ENCODE measurements at regions not wholly inside any gene's neighbourhood (a gene's known extent, or its start where the extent isn't known, plus 50 kb on each side); places are given as distances from the start of the nearest gene placed in this dataset.

- no peaks in the 10 kb centered on the region for H3K9me3 ChIP-seq
- DNase-seq (ENCODE audit: low spot score in 2 of 2): no peak
- H3K27me3 ChIP-seq (ENCODE audit: low read depth): peaks cover 8% of the 10 kb centered on the region
- no peaks in the 10 kb centered on the region for H3K4me1 ChIP-seq
- H3K36me3 ChIP-seq (replicated peaks): no peaks in the 10 kb centered on the region
- H3K4me3 ChIP-seq: no peak overlapping the region
- in situ Hi-C loops (cut with MboI; ENCODE audit: low sequenced_read_pairs): no loop called here
Observed at GRCh38 chr6:147895272-147895671, 386.8 kb downstream of the SAMD5 start.

- in situ Hi-C loops (cut with MboI; ENCODE audit: low sequenced_read_pairs): no loop called here
- no peaks in the 10 kb centered on the region for H3K4me1 ChIP-seq
- no peaks in the 10 kb centered on the region for H3K9me3 ChIP-seq
- H3K4me3 ChIP-seq: no peak overlapping the region
- H3K36me3 ChIP-seq (replicated peaks): no peaks in the 10 kb centered on the region
- H3K27me3 ChIP-seq (ENCODE audit: low read depth): no peaks in the 10 kb centered on the region
- DNase-seq (ENCODE audit: low spot score in 2 of 2): no peak
Observed at GRCh38 chr6:147900247-147900830, 391.8 kb downstream of the SAMD5 start.

GRCh38 chr6:147903321-147903720, 394.8 kb downstream of the SAMD5 start:
- no peaks in the 10 kb centered on the region for H3K9me3 ChIP-seq
- no peaks in the 10 kb centered on the region for H3K4me1 ChIP-seq
- H3K4me3 ChIP-seq: no peak overlapping the region
- no peaks in the 10 kb centered on the region for H3K27me3 ChIP-seq (ENCODE audit: low read depth)
- in situ Hi-C loops (cut with MboI; ENCODE audit: low sequenced_read_pairs): no loop called here
- no peaks in the 10 kb centered on the region for H3K36me3 ChIP-seq (replicated peaks)
- no peak for DNase-seq (ENCODE audit: low spot score in 2 of 2)

DNA sequence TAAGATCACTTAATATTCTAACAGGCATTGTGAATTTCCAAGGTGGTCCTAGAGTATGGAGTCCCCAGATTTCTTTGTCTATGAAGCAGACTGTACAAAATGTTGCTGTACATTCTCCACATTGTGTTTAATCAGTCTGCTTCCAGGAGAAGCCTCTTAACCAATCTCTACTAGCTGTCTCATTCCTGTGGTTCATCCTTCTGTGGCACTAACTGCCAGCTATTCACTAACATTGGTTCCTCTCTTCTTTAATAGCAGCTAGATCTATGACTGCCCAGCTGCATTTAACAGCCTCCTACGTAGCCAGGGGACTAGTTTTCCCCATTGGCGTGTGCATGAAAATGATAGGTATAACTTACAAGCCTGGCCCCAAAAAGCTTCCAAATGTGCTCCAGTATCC, 395.4 kb downstream of the SAMD5 start:
- no peaks in the 10 kb centered on the region for H3K27me3 ChIP-seq (ENCODE audit: low read depth)
- no peak for DNase-seq (ENCODE audit: low spot score in 2 of 2)
- in situ Hi-C loops (cut with MboI; ENCODE audit: low sequenced_read_pairs): no loop called here

GRCh38 chr6:147904416-147904815, 395.9 kb downstream of the SAMD5 start:
- Histone ChIP-seq H3K4me1 (no peaks in the 10 kb centered on the region), H3K4me3 (no peak overlapping the region), H3K36me3 (replicated peaks) (no peaks in the 10 kb centered on the region), H3K9me3 (no peaks in the 10 kb centered on the region), H3K27me3 (ENCODE audit: low read depth) (no peaks in the 10 kb centered on the region)
- in situ Hi-C loops (cut with MboI; ENCODE audit: low sequenced_read_pairs): no loop called here
- DNase-seq (ENCODE audit: low spot score in 2 of 2): no peak

More for the DNA sequence above, 395.4 kb downstream of the SAMD5 start:
- H3K9me3 ChIP-seq: no peaks in the 10 kb centered on the region
- no peaks in the 10 kb centered on the region for H3K4me1 ChIP-seq
- no peaks in the 10 kb centered on the region for H3K36me3 ChIP-seq (replicated peaks)
- H3K4me3 ChIP-seq: no peak overlapping the region

- no peaks in the 10 kb centered on the region for H3K36me3 ChIP-seq (replicated peaks)
- no peaks in the 10 kb centered on the region for H3K4me1 ChIP-seq
- in situ Hi-C loops (cut with MboI; ENCODE audit: low sequenced_read_pairs): no loop called here
- no peak for DNase-seq (ENCODE audit: low spot score in 2 of 2)
- no peaks in the 10 kb centered on the region for H3K27me3 ChIP-seq (ENCODE audit: low read depth)
- no peaks in the 10 kb centered on the region for H3K9me3 ChIP-seq
- H3K4me3 ChIP-seq: no peak overlapping the region
Observed at GRCh38 chr6:147905711-147906110, 397.2 kb downstream of the SAMD5 start.

GRCh38 chr6:147906361-147906760, 397.9 kb downstream of the SAMD5 start:
- DNase-seq (ENCODE audit: low spot score in 2 of 2): no peak
- Histone ChIP-seq H3K9me3 (no peaks in the 10 kb centered on the region), H3K4me1 (no peaks in the 10 kb centered on the region), H3K36me3 (replicated peaks) (no peaks in the 10 kb centered on the region), H3K4me3 (no peak overlapping the region), H3K27me3 (ENCODE audit: low read depth) (no peaks in the 10 kb centered on the region)
- in situ Hi-C loops (cut with MboI; ENCODE audit: low sequenced_read_pairs): no loop called here

DNA sequence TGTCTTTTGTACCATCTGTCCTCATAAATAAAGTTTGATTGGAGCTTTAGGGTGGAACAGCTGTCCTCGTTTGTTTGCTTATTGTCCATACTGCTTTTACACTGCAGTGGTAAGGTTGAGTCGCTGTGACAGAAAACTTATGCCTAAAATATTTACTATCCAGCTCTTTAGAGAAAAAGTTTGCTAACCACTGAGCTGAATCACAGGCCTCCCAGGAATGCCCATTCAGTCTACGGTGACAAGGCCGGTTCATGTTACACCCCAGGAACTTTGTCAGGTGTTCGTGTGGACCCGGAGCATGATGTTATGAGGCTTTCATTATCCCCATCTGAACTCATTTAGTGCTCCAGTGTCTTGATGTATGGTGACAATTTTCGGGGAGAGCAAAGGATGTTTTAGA, 401.1 kb downstream of the SAMD5 start:
- in situ Hi-C loops (cut with MboI; ENCODE audit: low sequenced_read_pairs): no loop called here
- no peak for DNase-seq (ENCODE audit: low spot score in 2 of 2)
- Histone ChIP-seq H3K4me3 (no peak overlapping the region), H3K36me3 (replicated peaks) (no peaks in the 10 kb centered on the region), H3K9me3 (no peaks in the 10 kb centered on the region), H3K27me3 (ENCODE audit: low read depth) (no peaks in the 10 kb centered on the region), H3K4me1 (no peaks in the 10 kb centered on the region)

GRCh38 chr6:147910281-147910680, 401.8 kb downstream of the SAMD5 start:
- Histone ChIP-seq H3K4me3 (no peak overlapping the region), H3K9me3 (no peaks in the 10 kb centered on the region), H3K4me1 (no peaks in the 10 kb centered on the region), H3K36me3 (replicated peaks) (no peaks in the 10 kb centered on the region), H3K27me3 (ENCODE audit: low read depth) (no peaks in the 10 kb centered on the region; the same call in 1 of the 2 replicates)
- in situ Hi-C loops (cut with MboI; ENCODE audit: low sequenced_read_pairs): no loop called here
- no peak for DNase-seq (ENCODE audit: low spot score in 2 of 2)

DNA sequence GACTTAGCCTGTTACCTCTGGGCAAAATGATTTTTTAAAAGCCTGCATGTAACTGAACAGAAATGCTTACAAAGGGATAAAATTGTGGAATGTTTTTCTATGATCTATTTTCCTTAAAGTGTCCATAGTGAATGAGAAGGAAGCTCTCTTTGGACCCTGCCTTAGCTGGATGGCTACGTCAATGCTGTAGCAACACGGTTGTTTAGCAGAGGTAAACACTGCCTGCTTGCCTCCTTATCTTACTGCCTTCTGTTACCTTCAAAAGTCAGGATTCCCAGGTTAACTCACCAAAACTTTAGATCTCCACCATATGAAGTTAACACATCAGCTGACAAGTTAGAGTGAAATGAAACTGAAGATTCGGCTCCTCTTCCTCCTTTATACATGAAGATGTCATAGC, 402.6 kb downstream of the SAMD5 start:
- H3K4me1 ChIP-seq: no peaks in the 10 kb centered on the region
- DNase-seq (ENCODE audit: low spot score in 2 of 2): no peak
- H3K4me3 ChIP-seq: no peak overlapping the region
- H3K9me3 ChIP-seq: no peaks in the 10 kb centered on the region
- H3K27me3 ChIP-seq (ENCODE audit: low read depth): no peaks in the 10 kb centered on the region; the same call in 1 of the 2 replicates
- in situ Hi-C loops (cut with MboI; ENCODE audit: low sequenced_read_pairs): no loop called here
- H3K36me3 ChIP-seq (replicated peaks): no peaks in the 10 kb centered on the region

GRCh38 chr6:147911686-147912085, 403.2 kb downstream of the SAMD5 start:
- Histone ChIP-seq H3K27me3 (ENCODE audit: low read depth) (no peaks in the 10 kb centered on the region; the same call in 1 of the 2 replicates), H3K4me1 (no peaks in the 10 kb centered on the region), H3K9me3 (no peaks in the 10 kb centered on the region), H3K4me3 (no peak overlapping the region), H3K36me3 (replicated peaks) (no peaks in the 10 kb centered on the region)
- no peak for DNase-seq (ENCODE audit: low spot score in 2 of 2)
- in situ Hi-C loops (cut with MboI; ENCODE audit: low sequenced_read_pairs): no loop called here

DNA sequence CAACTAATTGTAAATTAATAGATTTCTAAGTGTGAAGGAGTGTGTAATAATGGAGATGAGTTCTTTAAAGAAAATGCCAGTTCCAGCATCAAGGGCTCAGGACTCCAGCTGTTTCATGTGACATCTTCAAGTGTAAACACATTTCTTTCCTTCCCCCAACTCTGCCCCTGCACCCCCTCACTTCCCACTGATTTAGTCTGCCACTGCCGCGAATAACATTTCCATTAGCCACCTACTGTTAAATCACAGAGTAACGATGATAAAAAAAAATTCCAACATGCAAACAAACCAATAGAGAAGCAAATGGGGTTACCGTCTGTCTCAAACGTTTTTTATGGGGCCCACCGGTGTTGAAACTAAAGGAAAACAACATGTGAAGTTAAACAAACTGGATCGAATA, 414.3 kb downstream of the SAMD5 start:
- no peaks in the 10 kb centered on the region for H3K27me3 ChIP-seq (ENCODE audit: low read depth)
- in situ Hi-C loops (cut with MboI; ENCODE audit: low sequenced_read_pairs): no loop called here
- DNase-seq (ENCODE audit: low spot score in 2 of 2): no peak

GRCh38 chr6:147924598-147924997, 416.1 kb downstream of the SAMD5 start:
- H3K4me1 ChIP-seq: no peaks in the 10 kb centered on the region
- in situ Hi-C loops (cut with MboI; ENCODE audit: low sequenced_read_pairs): no loop called here

More for the DNA sequence above, 414.3 kb downstream of the SAMD5 start:
- Histone ChIP-seq H3K36me3 (replicated peaks) (no peaks in the 10 kb centered on the region), H3K4me3 (no peak overlapping the region), H3K4me1 (no peaks in the 10 kb centered on the region), H3K9me3 (no peaks in the 10 kb centered on the region)

DNA sequence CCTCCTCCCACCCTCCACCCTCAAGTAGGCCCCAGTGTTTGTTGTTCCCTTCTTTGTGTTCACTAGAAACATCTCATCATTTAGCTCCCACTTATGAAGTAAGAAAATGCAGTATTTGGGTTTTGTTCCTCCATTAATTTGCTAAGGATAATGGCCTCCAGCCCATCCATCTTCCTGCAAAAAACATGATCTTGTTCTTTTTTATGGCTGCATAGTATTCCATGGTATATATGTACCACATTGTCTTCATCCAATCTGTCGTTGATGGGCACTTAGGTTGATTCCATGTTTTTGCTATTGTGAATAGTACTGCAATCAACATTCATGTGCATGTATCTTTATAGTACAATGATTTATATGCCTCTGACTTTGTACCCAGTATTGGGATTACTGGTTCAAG, 416.8 kb upstream of the SASH1 start:
- Histone ChIP-seq H3K4me3 (no peak overlapping the region), H3K9me3 (no peaks in the 10 kb centered on the region)
- in situ Hi-C loops (cut with MboI; ENCODE audit: low sequenced_read_pairs): no loop called here

More at GRCh38 chr6:147924598-147924997, 416.1 kb downstream of the SAMD5 start:
- no peak for DNase-seq (ENCODE audit: low spot score in 2 of 2)
- Histone ChIP-seq H3K36me3 (replicated peaks) (no peaks in the 10 kb centered on the region), H3K9me3 (no peaks in the 10 kb centered on the region), H3K27me3 (ENCODE audit: low read depth) (no peaks in the 10 kb centered on the region), H3K4me3 (no peak overlapping the region)

GRCh38 chr6:147930745-147931144, 411.9 kb upstream of the SASH1 start:
- no peaks in the 10 kb centered on the region for H3K27me3 ChIP-seq (ENCODE audit: low read depth)
- no peaks in the 10 kb centered on the region for H3K4me1 ChIP-seq
- no peaks in the 10 kb centered on the region for H3K9me3 ChIP-seq
- in situ Hi-C loops (cut with MboI; ENCODE audit: low sequenced_read_pairs): no loop called here
- H3K4me3 ChIP-seq: no peak overlapping the region
- DNase-seq (ENCODE audit: low spot score in 2 of 2): no peak
- no peaks in the 10 kb centered on the region for H3K36me3 ChIP-seq (replicated peaks)

More for the DNA sequence above, 416.8 kb upstream of the SASH1 start:
- no peaks in the 10 kb centered on the region for H3K27me3 ChIP-seq (ENCODE audit: low read depth)
- no peaks in the 10 kb centered on the region for H3K4me1 ChIP-seq
- no peak for DNase-seq (ENCODE audit: low spot score in 2 of 2)
- no peaks in the 10 kb centered on the region for H3K36me3 ChIP-seq (replicated peaks)
